NCI-H1105 (cell line): ENCODE measurements at regions not wholly inside any gene's neighbourhood (a gene's known extent, or its start where the extent isn't known, plus 50 kb on each side); places are given as distances from the start of the nearest gene placed in this dataset.

Source experiments
- DNase-seq: peaks from one replicate; lab custom pipeline; 2025; lab: John Stamatoyannopoulos, UW

DNA sequence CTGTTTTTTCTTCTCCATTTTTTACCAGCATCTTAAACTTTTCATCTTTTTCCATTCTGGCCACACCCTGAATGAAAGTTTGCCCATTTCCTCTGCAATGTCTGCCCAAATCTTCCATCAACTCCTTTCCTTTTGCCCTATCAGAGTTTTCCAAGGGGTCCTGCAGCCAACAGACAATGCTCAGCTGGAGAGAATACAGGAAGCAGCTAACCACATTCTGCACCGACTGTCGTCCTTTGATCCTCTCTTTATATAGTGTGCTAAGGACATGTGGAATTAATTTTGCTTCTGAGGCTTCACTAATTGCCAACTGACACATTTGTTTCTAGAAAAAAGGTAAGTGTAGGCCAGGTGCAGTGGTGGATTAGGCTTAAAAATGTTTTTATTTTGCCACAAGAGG, 50.5 kb upstream of the DLX2 start:
- DNase-seq = no peak

DNA sequence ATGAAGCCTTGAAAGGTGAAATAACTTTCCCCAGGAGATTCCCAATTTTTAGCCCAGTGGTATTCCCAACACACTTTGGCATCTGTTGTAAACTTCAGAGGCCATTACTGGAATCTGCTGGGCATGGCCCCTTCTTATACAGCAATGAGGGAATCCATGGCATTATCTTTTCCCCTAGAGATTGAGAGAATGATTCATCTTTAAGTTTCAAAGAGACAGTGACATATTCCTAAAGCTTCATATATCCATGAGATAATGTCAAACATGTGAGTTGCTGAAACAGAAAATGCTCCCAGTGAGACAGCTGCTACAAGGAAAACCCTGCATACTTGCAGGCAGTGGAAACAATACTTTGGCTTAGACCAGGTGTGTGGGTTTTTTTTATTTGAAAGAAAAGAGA, 51.1 kb upstream of the DLX2 start:
- no peak for DNase-seq

DNA sequence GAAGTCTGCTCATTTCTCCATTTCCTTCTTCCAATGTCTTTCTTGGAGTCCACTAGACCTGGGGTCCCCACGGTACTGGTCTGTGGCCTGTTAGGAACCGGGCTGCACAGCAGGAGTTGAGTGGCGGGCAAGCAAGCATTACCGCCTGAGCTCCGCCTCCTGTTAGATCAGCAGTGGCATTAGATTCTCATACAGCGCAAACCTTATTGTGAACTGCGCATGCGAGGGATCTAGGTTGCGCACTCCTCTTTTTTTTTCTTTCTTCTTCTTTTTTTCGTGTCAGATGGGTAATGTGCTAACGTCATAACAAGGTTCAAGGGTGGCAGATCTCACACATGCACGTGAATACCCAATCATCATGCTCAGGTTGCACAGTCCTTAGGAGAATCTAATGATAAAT, 53.1 kb upstream of the DLX2 start:
- no peak for DNase-seq

DNA sequence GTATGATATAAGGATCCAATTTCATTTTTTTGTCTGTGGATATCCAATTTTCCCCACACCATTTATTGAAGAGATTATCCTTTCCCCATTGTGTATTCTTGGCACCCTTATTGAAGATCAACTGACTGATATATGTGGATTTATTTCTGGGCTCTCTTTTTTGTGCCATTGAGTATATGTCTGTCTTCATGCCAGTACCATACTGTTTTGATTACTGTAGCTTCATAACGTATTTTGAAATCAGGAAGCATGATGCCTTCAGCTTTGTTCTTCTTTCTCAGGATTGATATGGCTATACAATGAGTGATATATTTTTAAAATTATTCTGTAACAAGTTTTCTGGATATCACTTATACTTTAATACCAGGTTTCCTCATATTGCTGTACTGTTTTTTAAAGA, 58.1 kb upstream of the DLX2 start:
- DNase-seq = no peak

DNA sequence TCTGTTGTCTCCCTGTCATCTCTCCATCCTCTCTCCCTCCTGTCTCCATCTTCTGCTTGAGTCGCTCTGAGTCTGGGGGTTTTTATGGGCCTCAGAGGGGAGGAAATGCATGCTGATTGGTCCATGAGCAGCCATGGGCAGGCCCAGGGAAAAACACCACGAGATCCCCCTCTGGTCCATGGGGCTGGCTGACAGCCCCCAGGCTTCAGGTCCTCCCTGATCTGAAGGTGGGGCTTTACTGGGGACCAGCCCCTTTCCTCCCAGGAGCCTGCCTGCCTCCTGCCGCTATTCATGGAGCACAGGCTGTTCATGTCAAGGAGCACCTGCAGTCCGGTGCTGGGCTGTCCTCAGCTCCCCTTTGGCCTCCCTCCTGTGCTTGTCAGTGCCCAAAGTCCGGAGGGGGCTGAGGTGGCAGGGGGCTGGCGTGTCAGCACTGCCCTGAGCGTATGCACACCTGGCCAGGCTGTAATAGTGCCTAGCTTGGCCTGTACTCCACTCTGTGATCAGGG, 59.6 kb upstream of the DLX2 start:
- DNase-seq = no peak

DNA sequence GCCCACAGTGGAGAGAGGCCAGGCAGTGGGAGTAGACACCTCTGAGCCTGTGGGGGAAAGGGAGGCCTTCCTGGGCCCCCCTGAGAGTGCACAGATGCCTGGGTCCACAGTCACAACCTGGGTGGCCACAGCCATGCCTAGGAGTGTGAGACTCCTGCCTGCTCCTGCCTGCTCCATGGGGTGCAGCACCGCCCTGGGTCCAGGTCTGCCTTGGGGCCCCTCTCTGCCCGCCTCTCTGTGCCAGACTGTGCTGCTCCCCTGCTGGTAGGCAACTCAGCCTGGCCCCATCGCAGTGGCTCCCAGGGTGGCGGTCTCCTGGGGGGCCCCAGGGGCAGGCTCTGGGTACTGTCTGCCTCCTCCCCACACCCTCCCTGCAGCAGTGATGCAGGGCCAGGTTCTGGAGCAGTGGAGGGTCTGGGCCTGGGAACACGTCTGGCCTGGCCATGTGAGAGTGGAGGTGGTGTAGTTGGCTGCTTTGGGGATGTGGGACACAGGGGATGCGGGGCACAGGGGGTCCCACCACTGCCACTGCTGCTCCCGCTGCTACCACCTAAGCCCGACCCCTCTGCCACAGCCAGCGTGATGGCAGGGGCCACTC, 60.1 kb upstream of the DLX2 start:
- no peak for DNase-seq

DNA sequence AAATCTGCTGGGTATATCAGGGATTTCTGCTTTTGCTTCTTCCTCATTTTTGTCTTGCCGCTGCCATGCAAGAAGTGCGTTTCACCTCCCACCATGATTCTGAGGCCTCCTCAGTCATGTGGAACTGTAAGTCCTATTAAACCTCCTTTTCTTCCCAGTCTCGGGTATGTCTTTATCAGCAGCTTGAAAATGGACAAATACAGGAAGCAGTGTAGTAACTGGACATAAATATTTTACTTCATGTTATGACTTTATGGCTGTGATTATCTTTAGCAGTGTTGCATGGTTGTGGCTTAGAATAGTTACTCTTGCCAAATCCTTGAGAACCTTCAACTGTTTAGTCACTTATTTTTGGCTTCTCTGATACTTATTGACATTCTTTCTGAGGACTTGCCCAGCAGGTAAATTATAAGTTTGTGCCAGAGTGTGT, 66.2 kb upstream of the DLX2 start:
- no peak for DNase-seq

DNA sequence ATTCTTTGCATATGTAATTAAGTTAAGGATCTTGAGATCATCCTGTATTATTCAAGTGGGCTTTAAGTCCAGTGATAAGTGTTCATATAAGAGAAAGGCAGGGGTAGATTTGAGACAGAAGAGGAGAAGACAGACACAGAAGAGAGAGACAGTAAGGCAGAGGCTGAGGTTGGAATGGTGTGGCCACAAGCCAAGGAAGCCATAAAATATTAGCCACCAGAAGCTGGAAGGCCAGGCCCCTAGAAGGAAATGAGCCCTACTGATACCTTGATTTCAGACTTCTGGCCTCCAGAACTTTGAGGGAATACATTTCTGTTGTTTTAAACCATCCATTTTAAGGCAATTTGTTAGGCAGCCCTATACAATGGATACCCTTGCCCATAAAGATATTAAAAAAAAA, 66.9 kb upstream of the DLX2 start:
- DNase-seq = no peak

DNA sequence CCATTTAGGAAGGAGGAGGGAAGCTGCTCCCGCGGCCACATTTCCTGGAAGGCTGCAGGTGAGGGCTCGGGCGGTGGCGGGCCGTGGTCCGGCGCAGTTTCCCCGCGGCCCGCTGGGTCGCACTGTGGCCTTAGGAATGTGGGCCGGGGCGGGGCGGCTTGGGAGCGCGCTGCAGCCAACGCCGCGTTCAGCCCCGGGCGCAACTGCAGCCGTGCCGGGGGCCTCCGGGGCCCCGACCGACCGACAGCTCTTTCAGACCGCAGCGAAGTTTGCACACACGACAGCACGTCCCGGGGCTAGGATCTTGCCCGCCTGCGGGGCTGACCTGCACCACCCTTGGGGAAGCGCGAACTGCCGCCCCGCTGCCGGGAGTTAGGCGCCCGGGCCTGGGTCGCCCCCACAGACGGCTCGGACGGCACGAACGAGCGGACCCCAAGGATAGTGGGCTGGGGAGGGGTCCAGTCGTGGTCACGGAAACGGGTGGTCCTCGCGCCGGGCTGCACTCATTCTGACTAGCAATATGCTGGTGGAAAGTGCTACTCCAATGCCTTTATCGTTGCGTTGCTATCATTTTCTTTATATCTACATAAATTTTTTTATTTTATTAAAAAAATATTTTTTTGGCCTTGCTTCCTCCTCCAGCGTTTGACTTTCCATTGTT, 69.9 kb upstream of the DLX2 start:
- DNase-seq = peak; percentile 68

DNA sequence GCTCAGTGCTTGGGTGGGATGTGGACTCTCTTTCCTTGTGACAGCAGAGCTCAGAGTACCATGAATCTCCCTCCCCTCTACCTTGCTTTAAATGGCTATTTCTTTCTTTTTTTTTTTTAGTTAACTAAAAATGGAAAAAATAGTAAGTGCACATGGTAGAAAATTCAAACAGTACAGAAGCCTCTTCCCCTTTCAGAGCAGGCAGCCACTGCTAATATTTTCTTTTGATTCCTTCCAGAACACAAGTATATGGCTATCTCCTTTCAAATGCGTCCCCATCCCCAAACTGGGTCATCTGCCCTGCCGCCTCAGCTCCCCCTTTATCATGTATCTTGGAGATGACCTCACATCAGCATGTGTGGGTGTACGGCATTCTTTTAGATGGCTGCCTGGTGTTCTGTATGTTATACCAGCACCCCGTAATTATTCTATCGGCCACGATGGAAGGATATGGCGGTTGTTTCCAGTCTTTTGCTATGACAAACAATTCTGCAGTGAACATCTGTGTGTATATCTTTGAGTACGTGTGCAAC, 70.5 kb upstream of the DLX2 start:
- DNase-seq = no peak

DNA sequence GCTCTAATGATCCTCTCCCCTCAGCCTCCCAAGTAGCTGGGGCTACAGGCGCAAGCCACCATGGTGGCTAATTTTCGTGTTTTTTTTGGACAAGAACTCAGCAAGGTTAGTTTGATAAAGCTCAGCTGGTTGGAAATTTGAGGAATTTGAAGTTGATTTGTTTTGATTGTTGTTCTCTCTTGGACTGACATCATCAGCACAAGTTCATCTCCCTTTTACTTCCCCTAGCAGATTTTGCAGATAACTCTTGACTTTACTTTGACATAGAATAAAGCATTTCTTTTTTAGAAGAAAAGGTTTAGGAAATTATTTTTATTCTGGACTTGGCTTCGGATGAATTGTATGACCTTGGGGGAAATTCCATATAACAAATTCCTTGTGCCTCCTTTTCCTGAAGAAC, 74.9 kb upstream of the DLX2 start:
- no peak for DNase-seq

DNA sequence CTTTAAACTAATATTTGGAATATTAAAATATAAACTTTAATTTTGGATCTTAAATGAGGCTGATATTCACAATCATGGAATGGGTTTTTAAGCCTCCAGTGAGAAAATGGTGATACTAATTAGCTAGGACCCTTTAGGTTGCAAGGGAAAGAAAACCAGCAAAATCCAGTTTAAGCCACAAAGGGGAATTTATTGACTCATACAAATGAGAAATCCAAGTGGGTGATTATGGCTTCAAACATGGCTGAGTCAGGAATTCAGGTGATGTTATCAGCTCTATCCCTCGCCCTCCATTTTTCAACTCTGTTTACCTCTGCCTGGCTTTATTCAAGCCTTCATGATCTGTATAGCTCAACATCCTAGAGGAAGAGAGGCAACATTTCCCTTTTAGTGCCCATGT, 75.3 kb upstream of the DLX2 start:
- DNase-seq = no peak

DNA sequence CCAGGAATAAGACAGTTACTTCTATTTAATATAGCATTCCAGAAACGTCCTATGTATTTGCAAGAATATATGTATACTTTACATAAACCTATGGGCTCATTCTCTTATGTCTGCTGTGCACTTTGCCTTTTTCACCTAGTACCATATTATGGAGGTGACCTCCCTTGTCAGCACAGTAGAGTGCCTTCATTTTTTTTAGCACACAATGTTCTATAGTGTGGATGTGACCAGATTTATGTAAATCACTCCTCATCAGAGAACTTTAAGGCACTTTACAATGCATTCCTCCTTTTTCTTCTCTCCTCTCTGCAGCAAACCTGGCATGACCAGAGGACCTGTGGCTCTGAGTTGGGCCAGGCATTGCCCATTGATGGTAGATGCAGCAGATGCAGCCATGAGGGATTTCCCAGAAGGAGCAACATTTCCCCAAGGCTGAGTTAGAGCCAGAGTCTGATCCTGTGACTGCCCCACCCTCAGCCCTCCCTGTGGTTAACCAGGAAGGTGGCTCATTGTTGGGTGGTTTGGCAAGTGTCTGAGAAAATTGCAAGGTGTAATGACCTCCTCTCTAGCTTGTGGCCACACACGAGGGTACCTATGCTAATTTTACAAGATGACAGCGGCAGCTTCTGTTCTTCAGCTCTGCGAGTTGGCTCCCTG, 76.5 kb upstream of the DLX2 start:
- DNase-seq = no peak

DNA sequence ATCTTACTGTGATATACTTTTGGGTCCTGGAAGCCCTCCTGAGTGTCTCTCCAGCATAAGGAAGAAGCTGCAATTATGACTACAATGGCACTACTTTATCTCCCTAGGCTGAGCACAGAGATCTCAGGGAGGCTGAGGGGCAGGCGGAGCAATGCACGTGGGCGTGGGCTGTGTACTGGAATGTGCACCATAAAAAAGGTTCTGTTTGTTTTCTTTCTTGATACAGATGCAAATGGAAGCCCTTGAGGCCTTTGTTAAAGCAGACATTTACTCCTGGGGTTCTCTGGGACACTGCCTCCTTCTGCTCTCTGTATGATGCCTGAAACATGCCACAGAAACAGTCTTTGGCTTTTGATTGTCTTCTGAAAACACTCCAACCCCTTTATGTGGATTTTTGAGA, 79.1 kb upstream of the DLX2 start:
- DNase-seq = no peak

DNA sequence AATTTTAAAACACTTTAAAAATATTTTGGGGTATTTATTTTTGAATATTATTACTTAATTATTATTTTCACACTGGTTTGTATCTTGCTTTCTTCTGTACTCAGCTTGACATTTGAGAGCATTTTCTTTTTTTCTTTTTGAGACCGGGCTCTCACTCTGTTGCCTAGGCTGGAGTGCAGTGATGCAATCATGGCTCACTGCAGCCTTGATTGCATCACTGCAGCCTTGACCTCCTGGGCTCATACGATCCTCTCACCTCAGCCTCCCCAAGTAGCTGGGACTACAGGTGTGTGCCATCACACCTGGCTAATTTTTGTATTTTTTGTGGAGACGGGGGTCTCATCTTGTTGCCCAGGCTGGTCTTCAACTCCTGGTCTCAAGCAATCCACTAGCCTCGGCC, 79.9 kb upstream of the DLX2 start:
- no peak for DNase-seq

DNA sequence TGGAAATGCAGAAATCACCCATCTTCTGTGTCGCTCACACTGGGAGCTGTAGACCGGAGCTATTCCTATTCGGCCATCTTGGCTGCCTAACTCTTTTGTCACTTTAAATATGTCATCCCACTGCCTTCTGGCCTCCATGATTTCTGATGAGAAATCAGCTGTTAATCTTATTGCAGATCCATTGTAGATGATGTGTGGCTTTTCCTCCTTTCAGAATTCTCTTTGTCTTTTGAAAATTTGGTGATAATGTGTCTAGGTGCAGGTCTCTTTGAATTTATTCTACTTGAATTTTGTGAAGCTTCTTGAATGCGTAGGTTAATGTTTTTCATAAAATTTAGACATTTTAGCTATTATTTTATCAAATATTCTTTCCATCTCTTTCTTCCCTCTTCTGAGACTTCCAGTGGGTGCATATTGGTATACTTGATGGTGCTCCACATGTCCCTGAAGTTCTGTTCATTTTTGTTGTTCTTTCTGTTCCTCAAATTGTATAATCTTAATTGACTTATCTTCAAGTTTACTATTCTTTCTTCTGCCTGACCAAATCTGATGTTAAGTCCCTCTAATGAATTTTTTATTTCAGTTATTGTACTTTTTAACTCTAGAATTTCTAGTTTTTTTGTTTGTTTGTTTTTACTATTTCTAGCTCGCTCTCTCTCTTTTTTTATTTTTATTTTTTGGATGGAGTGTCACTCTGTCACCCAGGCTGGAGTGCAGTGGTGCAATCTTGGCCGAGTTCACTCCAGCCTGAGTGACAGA, 90.8 kb upstream of the DLX2 start:
- no peak for DNase-seq

DNA sequence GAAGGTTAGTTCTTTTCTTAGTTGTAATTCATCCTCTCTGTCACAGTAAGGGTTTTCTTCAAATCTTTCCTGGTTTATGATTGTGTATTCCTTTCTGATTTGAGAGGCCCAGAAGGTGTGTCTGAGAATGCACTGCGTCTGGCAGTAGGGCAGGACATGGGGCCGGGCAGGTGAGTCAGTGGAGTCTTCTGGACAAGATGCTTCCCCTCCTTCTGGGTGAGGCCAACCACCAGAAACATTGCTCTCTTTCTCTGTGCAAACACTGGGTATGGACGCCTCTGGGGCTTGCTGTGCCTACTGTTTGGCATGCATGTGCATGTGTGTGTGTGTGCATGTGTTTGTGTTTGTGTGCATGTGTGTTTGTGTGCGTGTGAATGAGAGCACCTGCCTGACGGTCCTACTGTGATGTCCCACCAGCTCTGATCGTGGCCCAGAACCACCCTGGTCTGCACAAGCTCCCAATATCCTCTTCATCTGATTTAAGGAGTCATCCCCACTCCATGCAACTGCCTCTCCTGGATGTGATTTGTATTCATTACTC, 93.2 kb upstream of the DLX2 start:
- no peak for DNase-seq

DNA sequence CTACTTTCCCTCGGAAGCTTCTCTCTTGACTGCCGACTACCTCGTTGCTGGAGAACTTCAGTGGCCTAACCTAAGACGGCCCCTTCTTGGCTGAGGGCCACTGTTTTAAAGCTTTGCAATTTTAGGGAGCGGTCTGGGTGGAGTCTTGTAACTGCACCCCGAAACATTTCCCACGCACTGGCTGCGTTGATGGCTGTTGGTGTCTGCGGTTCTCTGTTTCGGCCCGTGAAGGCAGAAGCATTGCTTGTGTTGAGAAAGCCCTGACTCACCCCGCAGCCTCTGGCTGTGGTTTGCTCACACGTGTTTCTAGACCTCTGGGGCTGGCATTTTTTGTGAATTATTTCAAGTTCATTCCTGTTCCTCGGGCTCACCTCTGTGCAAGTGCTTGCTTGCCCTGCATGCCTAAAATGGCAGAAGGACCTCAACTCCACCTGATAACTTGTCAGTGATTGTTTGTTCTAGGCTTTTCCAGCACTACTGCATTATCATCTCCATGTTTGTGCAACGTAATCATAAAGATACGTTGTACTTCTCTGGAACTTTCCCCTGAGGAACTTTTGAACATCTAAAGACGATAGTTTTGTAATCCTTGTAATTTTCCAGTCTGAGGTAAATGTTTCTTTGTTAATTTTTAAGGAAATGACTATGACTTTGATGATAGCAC, 94.2 kb upstream of the DLX2 start:
- no peak for DNase-seq

DNA sequence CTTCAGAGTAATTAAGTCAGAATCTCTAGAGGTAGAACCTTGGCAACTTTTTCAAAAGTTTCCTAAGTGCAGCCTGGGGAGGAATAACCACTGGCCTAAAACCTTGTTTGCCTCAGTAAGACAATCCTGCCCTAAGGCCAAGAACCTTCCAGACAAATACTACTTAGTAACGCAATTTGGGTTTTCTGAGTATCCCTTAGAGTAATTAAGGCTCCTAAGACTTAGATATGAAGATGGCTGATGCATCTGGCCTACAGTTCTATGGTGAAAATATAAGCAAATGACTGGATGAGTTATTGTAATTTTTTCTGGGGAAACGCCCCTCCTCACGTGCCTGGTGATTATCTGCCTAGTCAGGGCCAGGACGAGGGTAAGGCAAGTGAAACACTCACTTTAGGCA, 95.7 kb upstream of the DLX2 start:
- DNase-seq = no peak

DNA sequence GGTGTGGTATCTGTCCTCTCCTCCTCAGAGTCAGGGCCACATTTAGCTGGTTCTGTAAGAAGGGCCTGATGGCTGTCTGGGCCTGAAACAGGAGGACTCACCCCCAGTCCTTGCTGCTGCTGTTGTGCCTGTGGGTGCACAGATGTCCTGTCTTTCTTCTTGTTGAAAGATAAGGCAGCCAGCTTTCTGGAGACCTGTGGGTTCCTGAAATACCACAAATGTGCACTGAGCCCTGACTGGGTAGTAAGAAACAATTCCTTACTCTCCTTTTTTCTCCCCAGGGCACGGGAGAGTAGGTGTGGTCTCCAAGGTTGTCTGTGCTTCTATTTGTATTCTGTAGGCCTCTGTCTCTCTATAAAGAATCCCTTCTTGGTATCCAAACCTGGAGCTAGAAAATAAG, 96.2 kb upstream of the DLX2 start:
- no peak for DNase-seq

DNA sequence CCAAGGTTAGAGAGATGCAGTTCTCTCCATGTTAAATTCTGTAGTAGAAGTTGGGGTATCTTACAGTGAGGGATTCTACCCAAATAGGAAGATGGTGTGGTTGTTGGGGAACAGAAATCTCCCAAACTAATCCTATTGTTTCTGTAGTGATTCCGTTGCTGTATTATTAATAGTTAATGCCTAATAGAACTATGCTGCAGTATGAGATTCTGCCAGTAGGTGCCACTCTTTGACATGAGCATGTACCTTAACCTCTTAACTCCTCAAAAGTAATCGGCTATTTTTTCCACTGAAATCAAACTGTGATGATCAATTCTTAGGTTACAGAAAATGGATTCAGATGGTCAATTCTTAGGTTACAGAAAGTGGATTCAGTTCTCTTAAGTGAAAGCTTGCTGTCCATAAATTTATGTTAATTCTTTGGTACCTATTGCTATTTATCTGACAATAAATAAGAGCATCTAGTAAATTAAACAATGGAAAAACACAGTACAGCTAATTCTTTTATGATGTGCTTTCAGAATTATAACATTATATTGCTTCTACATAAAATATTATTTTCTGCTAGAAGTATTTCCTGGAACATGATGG, 97.9 kb upstream of the DLX2 start:
- DNase-seq = no peak
